ENCODE measurements at regions not wholly inside any gene's neighbourhood (a gene's known extent, or its start where the extent isn't known, plus 50 kb on each side); places are given as distances from the start of the nearest gene placed in this dataset.

GRCh38 chrX:140050906-140051305 lies 85.6 kb upstream of the CXorf66 start:
- TF ChIP-seq ZBTB7A (IDR thresholded peaks at IDR 0.05; ENCODE audit: low read depth) (no peak), REST (IDR thresholded peaks at IDR 0.05; ENCODE audit: low read depth) (no peak), EGR1 (IDR thresholded peaks at IDR 0.05) (no peak), CEBPB (IDR thresholded peaks at IDR 0.05) (no peak), RAD21 (IDR thresholded peaks at IDR 0.05; ENCODE audit: low read depth) (peak; percentile 52), MAX (IDR thresholded peaks at IDR 0.05) (no peak), TEAD4 (IDR thresholded peaks at IDR 0.05) (no peak), TCF12 (IDR thresholded peaks at IDR 0.05; ENCODE audit: low read depth) (no peak), FOXM1 (IDR thresholded peaks at IDR 0.05; ENCODE audit: borderline replicate concordance, low read depth) (no peak)

- TF ChIP-seq TEAD4 (IDR thresholded peaks at IDR 0.05), result no peak
- 0 out of 2 replicates have a peak, but pooled peaks have one; percentile 8 for TF ChIP-seq USF1 (IDR thresholded peaks at IDR 0.05)
- no peak for TF ChIP-seq TAF1 (IDR thresholded peaks at IDR 0.05; ENCODE audit: low read depth)
Observed at GRCh38 chrX:140040386-140040785, 75.1 kb upstream of the CXorf66 start.

GRCh38 chrX:140038842-140039241 lies 73.5 kb upstream of the CXorf66 start:
- TF ChIP-seq YY1 (IDR thresholded peaks at IDR 0.05; ENCODE audit: low read depth), result no peak
- no peak for TF ChIP-seq CEBPB (IDR thresholded peaks at IDR 0.05)
- TF ChIP-seq RAD21 (IDR thresholded peaks at IDR 0.05; ENCODE audit: low read depth), result no peak
- no peak for TF ChIP-seq TEAD4 (IDR thresholded peaks at IDR 0.05)
- TF ChIP-seq MAX (IDR thresholded peaks at IDR 0.05), result no peak
- TF ChIP-seq EP300 (IDR thresholded peaks at IDR 0.05; ENCODE audit: borderline replicate concordance), result no peak
- TF ChIP-seq CREB1 (IDR thresholded peaks at IDR 0.05; ENCODE audit: low read depth), result no peak
- TF ChIP-seq USF1 (IDR thresholded peaks at IDR 0.05), result no peak
- no peak for TF ChIP-seq ZBTB7A (IDR thresholded peaks at IDR 0.05; ENCODE audit: low read depth)
- TF ChIP-seq TCF12 (IDR thresholded peaks at IDR 0.05; ENCODE audit: low read depth), result no peak
- TF ChIP-seq EGR1 (IDR thresholded peaks at IDR 0.05), result no peak
- no peak for TF ChIP-seq FOXM1 (IDR thresholded peaks at IDR 0.05; ENCODE audit: borderline replicate concordance, low read depth)
- no peak for TF ChIP-seq TAF1 (IDR thresholded peaks at IDR 0.05; ENCODE audit: low read depth)
- no peak for TF ChIP-seq REST (IDR thresholded peaks at IDR 0.05; ENCODE audit: low read depth)

GRCh38 chrX:140034916-140035315 lies 69.6 kb upstream of the CXorf66 start:
- TF ChIP-seq YY1 (IDR thresholded peaks at IDR 0.05; ENCODE audit: low read depth), result no peak
- peak; percentile 45 for TF ChIP-seq RAD21 (IDR thresholded peaks at IDR 0.05; ENCODE audit: low read depth)
- no peak for TF ChIP-seq TCF12 (IDR thresholded peaks at IDR 0.05; ENCODE audit: low read depth)

GRCh38 chrX:140022482-140022881 lies 57.2 kb upstream of the CXorf66 start:
- TF ChIP-seq FOXM1 (IDR thresholded peaks at IDR 0.05; ENCODE audit: borderline replicate concordance, low read depth) (no peak), TAF1 (IDR thresholded peaks at IDR 0.05; ENCODE audit: low read depth) (no peak), CEBPB (IDR thresholded peaks at IDR 0.05) (no peak), NFIC (IDR thresholded peaks at IDR 0.05) (no peak), MAX (IDR thresholded peaks at IDR 0.05) (no peak), EP300 (IDR thresholded peaks at IDR 0.05; ENCODE audit: borderline replicate concordance) (no peak), TCF12 (IDR thresholded peaks at IDR 0.05; ENCODE audit: low read depth) (no peak), YY1 (IDR thresholded peaks at IDR 0.05; ENCODE audit: low read depth) (no peak), REST (IDR thresholded peaks at IDR 0.05; ENCODE audit: low read depth) (no peak), USF1 (IDR thresholded peaks at IDR 0.05) (no peak), RAD21 (IDR thresholded peaks at IDR 0.05; ENCODE audit: low read depth) (no peak), ZBTB7A (IDR thresholded peaks at IDR 0.05; ENCODE audit: low read depth) (no peak), EGR1 (IDR thresholded peaks at IDR 0.05) (no peak), CREB1 (IDR thresholded peaks at IDR 0.05; ENCODE audit: low read depth) (no peak), TEAD4 (IDR thresholded peaks at IDR 0.05) (no peak)
